Retinal pigment epithelial cell (primary cell): ENCODE measurements at regions not wholly inside any gene's neighbourhood (a gene's known extent, or its start where the extent isn't known, plus 50 kb on each side); places are given as distances from the start of the nearest gene placed in this dataset.

Source experiments
- DNase-seq: peaks from one replicate; pipeline ENCODE4 v3.0.0-alpha.2; 2010; ENCODE audit warnings: low read depth
- H3K4me3 ChIP-seq: 2 replicates; pipeline ENCODE4 v1.5.1; 2011; ENCODE audit warnings: mild to moderate bottlenecking, low read length, control low read depth, moderate library complexity
- CTCF ChIP-seq: conservative IDR thresholded peaks from 2 replicates; pipeline ENCODE4 v1.5.1; 2011; ENCODE audit warnings: low read depth, low read length, control low read depth, inconsistent platforms

- H3K4me3 ChIP-seq, result no peak overlapping the region
- DNase-seq, result no peak
- no peak for TF ChIP-seq CTCF
Observed at GRCh38 chr18:30361864-30362540, 680.5 kb downstream of the DSC3 start.

- no peak for TF ChIP-seq CTCF
- H3K4me3 ChIP-seq, result no peak overlapping the region
- no peak for DNase-seq
Observed at GRCh38 chr18:30359521-30359920, 683.0 kb downstream of the DSC3 start.

GRCh38 chr18:30358555-30358954, 684.0 kb downstream of the DSC3 start:
- TF ChIP-seq CTCF, result no peak
- DNase-seq, result peak; percentile 15
- no peak overlapping the region for H3K4me3 ChIP-seq

GRCh38 chr18:30352551-30353168, 689.9 kb downstream of the DSC3 start:
- no peak for TF ChIP-seq CTCF
- H3K4me3 ChIP-seq, result no peak overlapping the region
- DNase-seq, result no peak

GRCh38 chr18:30350263-30350662, 692.3 kb downstream of the DSC3 start:
- TF ChIP-seq CTCF, result no peak
- H3K4me3 ChIP-seq, result no peak overlapping the region
- no peak for DNase-seq

- no peak for DNase-seq
- no peak overlapping the region for H3K4me3 ChIP-seq
- TF ChIP-seq CTCF, result no peak
Observed at GRCh38 chr18:30343090-30343489, 699.5 kb downstream of the DSC3 start.

- peak; percentile 5 for DNase-seq
- no peak overlapping the region for H3K4me3 ChIP-seq
- TF ChIP-seq CTCF, result no peak
Observed at GRCh38 chr18:30342675-30343074, 699.9 kb downstream of the DSC3 start.
